Thyroid gland (tissue), 4 donors: ENCODE measurements at regions not wholly inside any gene's neighbourhood (a gene's known extent, or its start where the extent isn't known, plus 50 kb on each side); places are given as distances from the start of the nearest gene placed in this dataset.

Experiments used
- DNase-seq, 2 donors: peaks; one replicate each; pipeline ENCODE4 v3.0.0-alpha.2; 2019
- H3K27ac ChIP-seq, 3 donors: fragments of 200-600 bp; sonication (generic); 1 replicate in 2 of 3; 2 replicates in 1 of 3; pipeline ENCODE4 v1.5.1; 2016 to 2019; ENCODE audit warnings: mild to moderate bottlenecking in 1 of 3, moderate library complexity in 1 of 3
- H3K27me3 ChIP-seq: fragments of 200-600 bp; sonication (generic); one replicate; pipeline ENCODE4 v1.5.1; 2019
- H3K36me3 ChIP-seq, 2 donors: fragments of 200-600 bp; sonication (generic); one replicate each; pipeline ENCODE4 v1.5.1; 2016 to 2019
- H3K4me1 ChIP-seq, 2 donors: fragments of 200-600 bp; sonication (generic); one replicate each; pipeline ENCODE4 v1.5.1; 2017 to 2019
- H3K4me3 ChIP-seq, 3 donors: fragments of 200-600 bp; sonication (generic); replicated peaks in 1 of 3; 1 replicate in 2 of 3; 2 replicates in 1 of 3; pipeline ENCODE4 v1.5.1; 2016; ENCODE audit warnings: mild to moderate bottlenecking in 1 of 3
- H3K9me3 ChIP-seq: fragments of 200-600 bp; sonication (generic); one replicate; pipeline ENCODE4 v1.5.1; 2017
- POLR2A ChIP-seq, 2 donors: fragments of 450-650 bp; IDR thresholded peaks; one replicate each; pipeline ENCODE4 v1.6.1; 2017; ENCODE audit warnings: antibody characterized with exemption in 2 of 2, mild to moderate bottlenecking in 2 of 2, moderate library complexity in 1 of 2
- WGBS, 2 donors: methylation state at CpG; one replicate each; pipeline ENCODE4 v1.1.5; 2017; 5-methylcytosine and 5-hydroxymethylcytosine counted together
- intact Hi-C: fragments of 100-400 bp; cut with DNase I; formaldehyde crosslinking; loops from one replicate; pipeline ENCODE4 v1.15.1; 2023
- TF ChIP-seq, protein P1 (sequence below), 6 experiments: fragments of 200-600 bp in 3 of 6; fragments of 450-650 bp in 3 of 6; sonication (generic) in 3 of 6; IDR thresholded peaks; one replicate each; pipeline ENCODE4 v1.5.1; 2016 to 2019; ENCODE audit warnings: antibody characterized with exemption in 6 of 6, mild to moderate bottlenecking in 2 of 6, inconsistent platforms in 1 of 6, moderate library complexity in 1 of 6

DNA sequence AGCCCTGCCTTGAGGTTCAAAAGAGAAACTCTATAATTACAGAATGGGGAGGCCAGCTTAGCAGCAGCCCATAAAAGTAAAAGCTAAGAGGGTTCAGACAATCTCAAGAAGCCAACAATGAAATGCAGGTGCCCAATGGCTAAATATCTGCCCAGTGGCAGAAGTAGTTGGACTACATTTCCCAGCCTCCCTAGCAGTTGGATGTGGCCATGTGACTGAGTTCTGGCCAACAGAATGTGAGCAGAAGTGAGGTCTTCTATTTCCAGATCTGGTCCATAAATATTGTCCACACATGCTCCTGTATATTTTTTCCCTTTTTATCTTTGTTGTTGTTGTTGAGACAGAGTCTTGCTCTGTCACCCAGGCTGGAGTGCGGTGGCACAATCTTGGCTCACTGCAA, 127.9 kb upstream of the NHS start:
- TF ChIP-seq, protein P1, sequence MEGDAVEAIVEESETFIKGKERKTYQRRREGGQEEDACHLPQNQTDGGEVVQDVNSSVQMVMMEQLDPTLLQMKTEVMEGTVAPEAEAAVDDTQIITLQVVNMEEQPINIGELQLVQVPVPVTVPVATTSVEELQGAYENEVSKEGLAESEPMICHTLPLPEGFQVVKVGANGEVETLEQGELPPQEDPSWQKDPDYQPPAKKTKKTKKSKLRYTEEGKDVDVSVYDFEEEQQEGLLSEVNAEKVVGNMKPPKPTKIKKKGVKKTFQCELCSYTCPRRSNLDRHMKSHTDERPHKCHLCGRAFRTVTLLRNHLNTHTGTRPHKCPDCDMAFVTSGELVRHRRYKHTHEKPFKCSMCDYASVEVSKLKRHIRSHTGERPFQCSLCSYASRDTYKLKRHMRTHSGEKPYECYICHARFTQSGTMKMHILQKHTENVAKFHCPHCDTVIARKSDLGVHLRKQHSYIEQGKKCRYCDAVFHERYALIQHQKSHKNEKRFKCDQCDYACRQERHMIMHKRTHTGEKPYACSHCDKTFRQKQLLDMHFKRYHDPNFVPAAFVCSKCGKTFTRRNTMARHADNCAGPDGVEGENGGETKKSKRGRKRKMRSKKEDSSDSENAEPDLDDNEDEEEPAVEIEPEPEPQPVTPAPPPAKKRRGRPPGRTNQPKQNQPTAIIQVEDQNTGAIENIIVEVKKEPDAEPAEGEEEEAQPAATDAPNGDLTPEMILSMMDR (IDR thresholded peaks at IDR 0.05): no peak
- TF ChIP-seq POLR2A (IDR thresholded peaks at IDR 0.05): no peak
- intact Hi-C loops: loop anchor here (10.0 kb wide), 1 partner anchor 338 kb away; no protein-coding TSS in a partner anchor
- 100% methylated on average over 1 of the region's 1 CpG for WGBS, 2 donors
- Histone ChIP-seq H3K27ac (no peak overlapping the region), H3K36me3 (no peaks in the 10 kb centered on the region), H3K4me3 (no peak overlapping the region), H3K4me1 (no peaks in the 10 kb centered on the region), H3K9me3 (no peaks in the 10 kb centered on the region), H3K27me3 (no peaks in the 10 kb centered on the region)
- no peak for DNase-seq

DNA sequence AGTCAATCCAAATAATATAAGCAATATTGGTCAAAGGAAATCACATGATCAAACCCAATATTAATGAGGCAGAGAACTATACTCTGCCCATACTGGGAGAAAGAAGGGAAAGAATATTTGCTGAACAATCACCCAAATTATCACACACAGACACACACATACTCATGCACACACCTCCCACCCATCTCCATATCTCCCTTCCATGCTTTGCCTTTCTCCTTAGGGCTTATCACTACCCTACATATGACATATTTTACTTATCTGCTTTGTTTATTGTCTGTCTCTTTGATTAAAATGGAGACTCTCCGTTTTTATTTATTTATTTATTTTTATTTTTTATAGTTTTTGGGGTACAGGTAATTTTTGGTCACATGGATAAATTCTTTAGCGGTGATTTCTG, 112.9 kb upstream of the NHS start:
- WGBS, 2 donors: 80 to 87% methylated on average over 2 of the region's 2 CpGs
- intact Hi-C loops: no loop called here
- Histone ChIP-seq H3K27me3 (no peaks in the 10 kb centered on the region), H3K9me3 (no peaks in the 10 kb centered on the region), H3K36me3 (no peaks in the 10 kb centered on the region), H3K4me3 (no peak overlapping the region), H3K4me1 (no peaks in the 10 kb centered on the region), H3K27ac (no peak overlapping the region)
- no peak for DNase-seq
- TF ChIP-seq, protein P1 (IDR thresholded peaks at IDR 0.05): no peak
- TF ChIP-seq POLR2A (IDR thresholded peaks at IDR 0.05): no peak

DNA sequence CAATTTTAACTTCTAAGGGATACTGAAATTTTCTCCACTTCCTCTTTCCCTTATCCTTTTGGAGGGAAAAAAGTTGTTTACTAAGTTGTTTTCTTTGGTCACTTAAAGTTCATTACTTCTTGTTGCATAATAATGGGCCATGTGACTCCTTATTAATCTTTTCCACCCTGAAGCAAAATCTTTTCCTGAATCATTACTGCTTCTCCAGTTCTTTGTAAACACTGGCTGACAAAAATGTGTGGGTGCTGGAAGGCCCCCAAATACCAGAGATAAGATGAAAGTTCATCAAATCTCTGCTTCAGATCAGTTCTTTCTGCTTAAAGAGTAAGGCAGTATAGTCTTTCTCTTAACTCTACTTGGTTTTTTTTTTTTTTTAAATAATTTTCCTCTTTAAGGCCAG, 108.9 kb upstream of the NHS start:
- DNase-seq: no peak
- Histone ChIP-seq H3K27me3 (no peaks in the 10 kb centered on the region), H3K27ac (no peak overlapping the region), H3K4me3 (no peak overlapping the region), H3K9me3 (no peaks in the 10 kb centered on the region), H3K36me3 (no peaks in the 10 kb centered on the region), H3K4me1 (no peaks in the 10 kb centered on the region)
- no peak for TF ChIP-seq POLR2A (IDR thresholded peaks at IDR 0.05)
- TF ChIP-seq, protein P1 (IDR thresholded peaks at IDR 0.05): no peak
- intact Hi-C loops: no loop called here

DNA sequence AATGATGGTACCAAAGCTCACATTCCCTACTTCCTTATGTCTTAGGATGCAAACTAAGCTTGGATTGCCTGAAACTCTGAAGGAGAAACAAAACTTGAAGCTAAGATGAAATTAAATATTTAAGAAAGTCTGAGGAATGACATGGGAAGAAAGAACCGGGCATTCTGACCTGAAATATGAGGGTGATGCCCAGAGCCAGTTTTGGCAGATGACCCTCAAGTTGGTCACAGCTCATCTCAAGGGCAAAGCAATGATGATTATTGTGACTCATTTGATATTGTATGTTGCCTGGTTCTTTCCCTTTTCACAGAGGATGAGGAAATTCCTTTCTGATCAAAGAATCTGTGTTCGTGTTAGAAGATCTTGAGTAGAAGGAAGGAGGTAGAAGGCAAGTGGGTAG, 96.0 kb upstream of the NHS start:
- Histone ChIP-seq H3K4me1 (no peaks in the 10 kb centered on the region), H3K27ac (no peak overlapping the region), H3K9me3 (no peaks in the 10 kb centered on the region), H3K36me3 (no peaks in the 10 kb centered on the region), H3K4me3 (no peak overlapping the region), H3K27me3 (no peaks in the 10 kb centered on the region)
- DNase-seq: no peak
- TF ChIP-seq, protein P1 (IDR thresholded peaks at IDR 0.05): no peak
- TF ChIP-seq POLR2A (IDR thresholded peaks at IDR 0.05): no peak
- intact Hi-C loops: no loop called here
- WGBS, 2 donors: 92 to 93% methylated on average over 2 of the region's 2 CpGs

DNA sequence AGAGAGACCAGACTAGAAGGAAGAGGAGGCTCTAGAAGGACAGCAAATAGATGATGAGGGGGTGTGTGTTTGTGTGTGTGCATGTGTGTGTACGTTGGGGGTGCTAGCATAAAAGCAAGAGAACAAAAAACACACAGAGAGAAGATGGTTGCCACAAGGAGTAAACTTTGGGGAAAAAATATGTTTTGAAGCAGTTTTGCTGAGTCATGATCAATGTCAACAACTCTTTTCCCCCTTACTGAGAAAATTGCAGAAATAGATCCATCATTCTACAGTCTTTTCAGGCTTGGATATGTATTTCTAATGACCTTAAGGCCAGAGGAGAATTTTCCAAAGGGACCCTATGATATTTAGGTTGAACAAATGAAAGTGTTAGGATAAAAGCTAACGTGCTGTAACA, 89.0 kb upstream of the NHS start:
- H3K27me3 ChIP-seq: no peaks in the 10 kb centered on the region
- H3K27ac ChIP-seq: no peak overlapping the region
- no peaks in the 10 kb centered on the region for H3K9me3 ChIP-seq
- H3K4me1 ChIP-seq: no peaks in the 10 kb centered on the region
- no peaks in the 10 kb centered on the region for H3K36me3 ChIP-seq
- WGBS, 2 donors: 81 to 97% methylated on average over 2 of the region's 2 CpGs
- no peak for DNase-seq
- no peak for TF ChIP-seq POLR2A (IDR thresholded peaks at IDR 0.05)
- TF ChIP-seq, protein P1 (IDR thresholded peaks at IDR 0.05): no peak
- H3K4me3 ChIP-seq: no peak overlapping the region
- intact Hi-C loops: no loop called here
